SU-DHL-6 (cell line): ENCODE measurements at regions not wholly inside any gene's neighbourhood (a gene's known extent, or its start where the extent isn't known, plus 50 kb on each side); places are given as distances from the start of the nearest gene placed in this dataset.

ENCODE experiments used
- H2AFZ ChIP-seq: fragments of 200-600 bp; sonication (generic); 2 replicates; pipeline ENCODE4 v1.6.1; 2014; ENCODE audit warnings: low read depth, mild to moderate bottlenecking, moderate library complexity, mixed read lengths, antibody characterized with exemption, low read length; ENCODE audit not compliant: severe bottlenecking
- H3F3A ChIP-seq: fragments of 200-600 bp; shearing (Covaris generic); 2 replicates; pipeline ENCODE4 v1.6.0; 2016; ENCODE audit warnings: antibody characterized with exemption, mild to moderate bottlenecking; ENCODE audit not compliant: insufficient read depth
- H3K27ac ChIP-seq: fragments of 200-600 bp; sonication (generic); 2 replicates; pipeline ENCODE4 v1.5.1; 2016; ENCODE audit warnings: low read depth, mild to moderate bottlenecking, low read length, moderate library complexity, mixed read lengths
- H3K27me3 ChIP-seq: fragments of 200-600 bp; sonication (generic), shearing (Covaris generic); 2 replicates; pipeline ENCODE4 v1.6.0; 2014; ENCODE audit warnings: mild to moderate bottlenecking, low read length
- H3K36me3 ChIP-seq: fragments of 200-600 bp; sonication (generic); 2 replicates; pipeline ENCODE4 v1.6.1; 2014; ENCODE audit warnings: mild to moderate bottlenecking, low read length, mixed read lengths
- H3K4me2 ChIP-seq: fragments of 300-600, 200-600 bp; shearing (Covaris generic), sonication (generic); 2 replicates; pipeline ENCODE4 v1.6.0; 2014; ENCODE audit warnings: low read length, low read depth, mild to moderate bottlenecking; ENCODE audit not compliant: poor library complexity, severe bottlenecking
- H3K4me3 ChIP-seq: fragments of 200-600 bp; sonication (generic); 2 replicates; pipeline ENCODE4 v1.5.1; 2014; ENCODE audit warnings: antibody characterized with exemption, low read length, mild to moderate bottlenecking, mixed read lengths; ENCODE audit not compliant: insufficient read depth, poor library complexity, severe bottlenecking
- H3K79me2 ChIP-seq: fragments of 200-600 bp; sonication (generic); 2 replicates; pipeline ENCODE4 v1.6.1; 2014; ENCODE audit warnings: mild to moderate bottlenecking, low read length, moderate library complexity; ENCODE audit not compliant: insufficient read depth
- H3K9ac ChIP-seq: fragments of 200-600 bp; sonication (generic); 2 replicates; pipeline ENCODE4 v1.7.0; 2014; ENCODE audit warnings: mild to moderate bottlenecking, low read length
- H3K9me2 ChIP-seq: fragments of 200-600 bp; sonication (generic); replicated peaks from 2 replicates; pipeline ENCODE4 v1.6.1; 2014; ENCODE audit warnings: low read length; ENCODE audit not compliant: insufficient read depth
- H3K9me3 ChIP-seq: fragments of 200-600 bp; sonication (generic); 2 replicates; pipeline ENCODE4 v1.6.1; 2014; ENCODE audit warnings: low read length, mixed read lengths; ENCODE audit not compliant: insufficient read depth
- H4K20me1 ChIP-seq: fragments of 200-600 bp; sonication (generic); 2 replicates; pipeline ENCODE4 v1.6.1; 2014; ENCODE audit warnings: low read depth, mild to moderate bottlenecking, antibody characterized with exemption, low read length, moderate library complexity, mixed read lengths
- EZH2phosphoT487 ChIP-seq: fragments of 200-600 bp; sonication (generic), shearing (Covaris generic); conservative IDR thresholded peaks from 2 replicates; pipeline ENCODE4 v1.6.1; 2018; ENCODE audit warnings: mild to moderate bottlenecking, antibody characterized with exemption, low read length, moderate library complexity, mixed read lengths
- TF ChIP-seq, protein P1 (sequence below): fragments of 200-600 bp; sonication (generic); IDR thresholded peaks from one replicate; pipeline ENCODE4 v1.5.1; 2017; ENCODE audit warnings: antibody characterized with exemption, mild to moderate bottlenecking, low read length, moderate library complexity; ENCODE audit not compliant: insufficient read depth, poor library complexity, severe bottlenecking

DNA sequence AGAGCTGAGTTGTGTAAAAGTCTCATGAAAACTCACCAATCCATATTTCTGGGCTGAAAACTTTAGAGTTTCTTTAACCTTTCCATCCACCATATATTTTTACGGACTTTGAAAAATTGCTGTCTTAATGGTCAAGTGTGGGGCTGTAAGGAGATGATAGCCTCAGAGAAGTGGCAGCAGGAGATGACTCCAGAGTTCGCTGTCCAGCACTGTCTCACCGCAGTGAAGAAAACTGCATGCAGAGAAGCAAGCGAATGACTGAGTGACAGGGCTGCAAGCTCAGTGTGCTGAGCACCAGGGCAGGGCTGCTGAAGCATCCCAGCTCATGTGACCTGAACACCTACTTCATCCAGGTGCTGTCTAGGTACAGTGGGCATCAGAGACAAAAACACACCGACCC is 564.5 kb downstream of the ACTR3B start:
- Histone ChIP-seq H3K27me3 (no peaks in the 10 kb centered on the region), H3K4me2 (no peak overlapping the region), H4K20me1 (no peaks in the 10 kb centered on the region), H3K9me3 (no peaks in the 10 kb centered on the region), H3K9ac (no peak overlapping the region), H3F3A (no peaks in the 10 kb centered on the region), H3K79me2 (no peaks in the 10 kb centered on the region), H3K4me3 (no peak overlapping the region), H2AFZ (no peak overlapping the region), H3K36me3 (no peaks in the 10 kb centered on the region), H3K27ac (no peak overlapping the region), H3K9me2 (no peaks in the 10 kb centered on the region)
- TF ChIP-seq, protein P1, sequence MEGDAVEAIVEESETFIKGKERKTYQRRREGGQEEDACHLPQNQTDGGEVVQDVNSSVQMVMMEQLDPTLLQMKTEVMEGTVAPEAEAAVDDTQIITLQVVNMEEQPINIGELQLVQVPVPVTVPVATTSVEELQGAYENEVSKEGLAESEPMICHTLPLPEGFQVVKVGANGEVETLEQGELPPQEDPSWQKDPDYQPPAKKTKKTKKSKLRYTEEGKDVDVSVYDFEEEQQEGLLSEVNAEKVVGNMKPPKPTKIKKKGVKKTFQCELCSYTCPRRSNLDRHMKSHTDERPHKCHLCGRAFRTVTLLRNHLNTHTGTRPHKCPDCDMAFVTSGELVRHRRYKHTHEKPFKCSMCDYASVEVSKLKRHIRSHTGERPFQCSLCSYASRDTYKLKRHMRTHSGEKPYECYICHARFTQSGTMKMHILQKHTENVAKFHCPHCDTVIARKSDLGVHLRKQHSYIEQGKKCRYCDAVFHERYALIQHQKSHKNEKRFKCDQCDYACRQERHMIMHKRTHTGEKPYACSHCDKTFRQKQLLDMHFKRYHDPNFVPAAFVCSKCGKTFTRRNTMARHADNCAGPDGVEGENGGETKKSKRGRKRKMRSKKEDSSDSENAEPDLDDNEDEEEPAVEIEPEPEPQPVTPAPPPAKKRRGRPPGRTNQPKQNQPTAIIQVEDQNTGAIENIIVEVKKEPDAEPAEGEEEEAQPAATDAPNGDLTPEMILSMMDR: no peak
- TF ChIP-seq EZH2phosphoT487: no peak

DNA sequence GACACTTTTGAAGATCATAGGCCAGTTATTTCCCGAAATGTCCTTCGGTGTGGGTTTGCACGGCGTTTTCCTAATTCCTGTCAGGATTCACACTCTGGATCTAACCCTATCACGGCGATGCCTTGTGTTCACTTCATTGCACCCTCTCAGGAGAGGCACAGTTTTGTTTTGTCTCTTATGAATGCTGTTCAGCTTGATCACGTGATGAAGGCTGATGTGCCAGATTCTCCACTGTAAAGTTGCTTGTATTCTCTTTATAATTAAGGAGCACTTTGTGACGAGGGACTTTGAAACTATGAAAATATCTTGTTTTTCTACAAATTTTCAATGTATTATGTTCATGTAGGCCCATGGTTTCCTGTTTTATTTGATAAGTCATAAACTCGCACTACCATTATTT is 568.1 kb downstream of the ACTR3B start:
- TF ChIP-seq EZH2phosphoT487: no peak
- TF ChIP-seq, protein P1: no peak
- no peaks in the 10 kb centered on the region for H3F3A ChIP-seq
- H3K27ac ChIP-seq: no peak overlapping the region
- no peaks in the 10 kb centered on the region for H3K27me3 ChIP-seq
- no peak overlapping the region for H3K4me2 ChIP-seq
- no peak overlapping the region for H3K9ac ChIP-seq
- no peaks in the 10 kb centered on the region for H3K9me3 ChIP-seq
- H2AFZ ChIP-seq: no peak overlapping the region
- H3K36me3 ChIP-seq: no peaks in the 10 kb centered on the region
- no peaks in the 10 kb centered on the region for H4K20me1 ChIP-seq
- H3K4me3 ChIP-seq: no peak overlapping the region
- H3K9me2 ChIP-seq: no peaks in the 10 kb centered on the region
- H3K79me2 ChIP-seq: no peaks in the 10 kb centered on the region

DNA sequence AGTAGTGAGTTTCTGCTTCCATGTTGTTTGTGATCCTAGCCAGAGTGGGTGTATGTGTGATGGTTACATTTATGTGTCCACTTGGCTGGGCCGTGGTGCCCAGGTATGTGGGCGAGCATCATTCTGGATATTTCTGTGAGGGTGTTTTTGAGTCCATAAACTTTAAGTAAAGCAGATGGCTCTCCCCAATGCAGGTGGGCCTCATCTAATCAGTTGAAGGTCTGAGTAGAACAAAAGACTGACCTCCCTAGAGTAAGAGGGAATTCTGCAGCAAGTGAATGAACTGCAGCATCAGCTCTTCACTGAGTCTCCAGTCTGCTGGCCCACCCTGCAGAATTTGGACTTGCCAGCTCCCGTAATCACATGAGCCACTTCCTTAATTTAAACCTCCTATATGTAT is 571.9 kb downstream of the ACTR3B start:
- no peak overlapping the region for H2AFZ ChIP-seq
- H3K4me3 ChIP-seq: no peak overlapping the region
- no peaks in the 10 kb centered on the region for H3K79me2 ChIP-seq
- no peaks in the 10 kb centered on the region for H3K36me3 ChIP-seq
- H4K20me1 ChIP-seq: no peaks in the 10 kb centered on the region
- no peak overlapping the region for H3K4me2 ChIP-seq
- TF ChIP-seq, protein P1: no peak
- TF ChIP-seq EZH2phosphoT487: no peak
- H3K9me3 ChIP-seq: no peaks in the 10 kb centered on the region
- no peak overlapping the region for H3K9ac ChIP-seq
- H3K27me3 ChIP-seq: no peaks in the 10 kb centered on the region
- no peaks in the 10 kb centered on the region for H3F3A ChIP-seq
- no peaks in the 10 kb centered on the region for H3K9me2 ChIP-seq
- no peak overlapping the region for H3K27ac ChIP-seq

DNA sequence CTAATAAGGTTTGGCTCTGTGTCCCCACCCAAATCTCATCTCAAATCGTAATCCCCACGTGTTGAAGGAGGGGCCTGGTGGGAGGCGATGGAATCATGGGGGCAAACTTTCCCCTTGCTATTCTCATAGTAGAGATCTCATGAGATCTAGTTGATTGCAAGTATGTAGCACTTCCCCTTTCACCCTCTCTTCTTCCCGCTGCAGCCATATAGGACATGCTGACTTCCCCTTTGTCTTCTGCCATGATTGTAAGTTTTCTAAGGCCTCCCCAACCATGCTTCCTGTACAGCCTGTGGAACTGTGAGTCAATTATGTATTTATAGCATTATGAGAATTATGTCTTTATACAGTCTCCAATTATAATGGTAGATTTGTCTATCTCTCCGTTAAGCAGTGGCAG is 594.5 kb downstream of the ACTR3B start:
- no peaks in the 10 kb centered on the region for H3K9me2 ChIP-seq
- no peak overlapping the region for H3K9ac ChIP-seq

More for the DNA sequence above, 594.5 kb downstream of the ACTR3B start:
- Histone ChIP-seq H2AFZ (no peak overlapping the region), H3F3A (no peaks in the 10 kb centered on the region), H3K27ac (no peak overlapping the region), H3K36me3 (no peaks in the 10 kb centered on the region), H3K27me3 (no peaks in the 10 kb centered on the region), H4K20me1 (no peaks in the 10 kb centered on the region), H3K79me2 (no peaks in the 10 kb centered on the region), H3K4me2 (no peak overlapping the region), H3K9me3 (no peaks in the 10 kb centered on the region), H3K4me3 (no peak overlapping the region)
- no peak for TF ChIP-seq EZH2phosphoT487
- TF ChIP-seq, protein P1: no peak
